Prostate gland (tissue), 2 donors: ENCODE measurements at regions not wholly inside any gene's neighbourhood (a gene's known extent, or its start where the extent isn't known, plus 50 kb on each side); places are given as distances from the start of the nearest gene placed in this dataset.

Source experiments
- CTCF ChIP-seq, 4 experiments: fragments of 200-600 bp in 2 of 4; fragments of 450-650 bp in 2 of 4; sonication (generic) in 2 of 4; IDR thresholded peaks; 1 replicate in 3 of 4; 2 replicates in 1 of 4; pipeline ENCODE4 v1.5.1; 2016 to 2019; ENCODE audit warnings: antibody characterized with exemption in 4 of 4, mild to moderate bottlenecking in 2 of 4, moderate library complexity in 2 of 4
- POLR2A ChIP-seq: fragments of 450-650 bp; IDR thresholded peaks from one replicate; pipeline ENCODE4 v1.6.1; 2016; ENCODE audit warnings: antibody characterized with exemption, mild to moderate bottlenecking

DNA sequence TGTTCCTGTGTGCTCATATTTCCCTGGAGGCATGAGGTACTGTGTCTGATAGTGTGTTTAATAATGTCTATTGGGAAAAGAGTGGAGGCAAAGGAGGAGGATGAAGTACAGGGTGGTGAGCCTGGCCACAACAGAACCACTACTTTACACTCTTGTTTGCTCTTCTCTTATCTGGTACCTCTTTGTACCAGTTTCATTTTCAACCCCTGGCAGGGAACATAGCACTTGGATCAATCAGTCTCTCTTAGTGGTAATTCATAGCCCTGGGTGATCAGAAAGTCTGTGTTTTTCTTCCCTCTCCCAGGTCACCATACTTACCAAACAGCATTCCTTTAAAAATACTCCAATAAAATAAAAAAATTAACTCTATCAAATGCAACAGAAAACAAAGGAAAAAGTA is 105.4 kb downstream of the DMRT2 start:
- TF ChIP-seq CTCF (IDR thresholded peaks at IDR 0.05) = no peak
- TF ChIP-seq POLR2A = no peak
